HCT116 (cell line): ENCODE measurements at regions not wholly inside any gene's neighbourhood (a gene's known extent, or its start where the extent isn't known, plus 50 kb on each side); places are given as distances from the start of the nearest gene placed in this dataset.

Source experiments
- CEBPB ChIP-seq: IDR thresholded peaks from 2 replicates; pipeline ENCODE4 v1.6.1; 2012; ENCODE audit warnings: low read depth
- EGR1 ChIP-seq: IDR thresholded peaks from 2 replicates; pipeline ENCODE4 v1.6.1; 2012; ENCODE audit warnings: low read depth
- FOSL1 ChIP-seq: IDR thresholded peaks from 2 replicates; pipeline ENCODE4 v1.6.1; 2012; ENCODE audit warnings: low read depth
- MAX ChIP-seq: IDR thresholded peaks from 2 replicates; pipeline ENCODE4 v1.6.1; 2012
- POLR2A ChIP-seq: IDR thresholded peaks from 2 replicates; pipeline ENCODE4 v1.7.0; 2011; ENCODE audit warnings: borderline replicate concordance; ENCODE audit not compliant: insufficient read depth, insufficient read length; ENCODE audit errors: extremely low read depth
- POLR2AphosphoS5 ChIP-seq: IDR thresholded peaks from 2 replicates; pipeline ENCODE4 v1.6.1; 2011; ENCODE audit warnings: mild to moderate bottlenecking, low read depth, low read length, moderate library complexity
- SIN3A ChIP-seq: IDR thresholded peaks from 2 replicates; pipeline ENCODE4 v1.6.1; 2012; ENCODE audit warnings: low read depth
- SP1 ChIP-seq: IDR thresholded peaks from 2 replicates; pipeline ENCODE4 v1.6.1; 2012; ENCODE audit warnings: low read depth
- YY1 ChIP-seq: IDR thresholded peaks from 2 replicates; pipeline ENCODE4 v1.6.1; 2011; ENCODE audit warnings: low read length, low read depth, moderate library complexity, mild to moderate bottlenecking; ENCODE audit not compliant: insufficient replicate concordance; ENCODE audit errors: extremely low read depth
- ZBTB33 ChIP-seq: IDR thresholded peaks from 2 replicates; pipeline ENCODE4 v1.6.1; 2011; ENCODE audit warnings: mild to moderate bottlenecking, low read length, moderate library complexity; ENCODE audit not compliant: insufficient replicate concordance; ENCODE audit errors: extremely low read depth
- ZFX ChIP-seq: fragments of 450-650 bp; IDR thresholded peaks from 2 replicates; pipeline ENCODE4 v1.6.1; 2017
- TF ChIP-seq, protein P1 (sequence below), 3 experiments: fragments of 200-600 bp in 1 of 3; sonication (generic) in 1 of 3; IDR thresholded peaks in 2 of 3; conservative IDR thresholded peaks in 1 of 3; 2 replicates each; pipeline ENCODE4 v1.5.1; 2012 to 2017; ENCODE audit warnings: low read depth in 2 of 3, low read length in 2 of 3, antibody characterized with exemption in 1 of 3, borderline replicate concordance in 1 of 3, control low read depth in 1 of 3, mild to moderate bottlenecking in 1 of 3, mixed read lengths in 1 of 3, mixed run types in 1 of 3, moderate library complexity in 1 of 3; ENCODE audit not compliant: insufficient read depth in 1 of 3

GRCh38 chr2:200737585-200737984 lies 74.1 kb upstream of the BZW1 start:
- TF ChIP-seq SIN3A (no peak), POLR2AphosphoS5 (no peak), MAX (no peak), YY1 (no peak), EGR1 (no peak), SP1 (no peak), CEBPB (no peak), POLR2A (no peak), ZFX (no peak), ZBTB33 (no peak), FOSL1 (no peak)
- TF ChIP-seq, protein P1, sequence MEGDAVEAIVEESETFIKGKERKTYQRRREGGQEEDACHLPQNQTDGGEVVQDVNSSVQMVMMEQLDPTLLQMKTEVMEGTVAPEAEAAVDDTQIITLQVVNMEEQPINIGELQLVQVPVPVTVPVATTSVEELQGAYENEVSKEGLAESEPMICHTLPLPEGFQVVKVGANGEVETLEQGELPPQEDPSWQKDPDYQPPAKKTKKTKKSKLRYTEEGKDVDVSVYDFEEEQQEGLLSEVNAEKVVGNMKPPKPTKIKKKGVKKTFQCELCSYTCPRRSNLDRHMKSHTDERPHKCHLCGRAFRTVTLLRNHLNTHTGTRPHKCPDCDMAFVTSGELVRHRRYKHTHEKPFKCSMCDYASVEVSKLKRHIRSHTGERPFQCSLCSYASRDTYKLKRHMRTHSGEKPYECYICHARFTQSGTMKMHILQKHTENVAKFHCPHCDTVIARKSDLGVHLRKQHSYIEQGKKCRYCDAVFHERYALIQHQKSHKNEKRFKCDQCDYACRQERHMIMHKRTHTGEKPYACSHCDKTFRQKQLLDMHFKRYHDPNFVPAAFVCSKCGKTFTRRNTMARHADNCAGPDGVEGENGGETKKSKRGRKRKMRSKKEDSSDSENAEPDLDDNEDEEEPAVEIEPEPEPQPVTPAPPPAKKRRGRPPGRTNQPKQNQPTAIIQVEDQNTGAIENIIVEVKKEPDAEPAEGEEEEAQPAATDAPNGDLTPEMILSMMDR (IDR thresholded peaks at IDR 0.05 in 2 of 3, conservative IDR thresholded peaks at IDR 0.05 in 1 of 3; ENCODE audit: borderline replicate concordance in 1 of 3, insufficient read depth in 1 of 3, low read depth in 2 of 3, low read length in 2 of 3) = no peak
